Stomach (tissue), 8 donors: ENCODE measurements at regions not wholly inside any gene's neighbourhood (a gene's known extent, or its start where the extent isn't known, plus 50 kb on each side); places are given as distances from the start of the nearest gene placed in this dataset.

Experiments used
- DNase-seq, 2 donors: peaks; one replicate each; pipeline versions ENCODE4 v3.0.0 to v3.0.0-alpha.2; 2013 to 2019
- H3K27ac ChIP-seq, 5 donors: fragments of 200-600 bp in 4 of 5; sonication (generic) in 4 of 5; one replicate each; pipeline ENCODE4 v1.5.1; 2013 to 2019; ENCODE audit warnings: mild to moderate bottlenecking in 1 of 5, moderate library complexity in 1 of 5
- H3K27me3 ChIP-seq, 3 donors: fragments of 200-600 bp; sonication (generic); one replicate each; pipeline ENCODE4 v1.5.1; 2017 to 2019; ENCODE audit warnings: mixed run types in 1 of 3
- H3K36me3 ChIP-seq, 4 donors: fragments of 200-600 bp; sonication (generic); 1 replicate in 3 of 4; 2 replicates in 1 of 4; pipeline ENCODE4 v1.5.1; 2016 to 2019
- H3K4me1 ChIP-seq, 4 donors: fragments of 200-600 bp; sonication (generic); one replicate each; pipeline ENCODE4 v1.5.1; 2016 to 2019
- H3K4me3 ChIP-seq, 4 donors: fragments of 200-600 bp; sonication (generic) in 3 of 4; one replicate each; pipeline ENCODE4 v1.5.1; 2016 to 2019; ENCODE audit warnings: mild to moderate bottlenecking in 1 of 4
- H3K9me3 ChIP-seq, 4 donors: fragments of 200-600 bp; sonication (generic); one replicate each; pipeline ENCODE4 v1.5.1; 2016 to 2019
- EP300 ChIP-seq: sonication (generic); formaldehyde crosslinking; IDR thresholded peaks from one replicate; pipeline ENCODE4 v1.6.1; 2017; ENCODE audit warnings: antibody characterized with exemption
- POLR2A ChIP-seq, 4 donors: fragments of 450-650 bp; IDR thresholded peaks; one replicate each; pipeline ENCODE4 v1.6.1; 2016; ENCODE audit warnings: antibody characterized with exemption in 4 of 4, control low read depth in 2 of 4, mild to moderate bottlenecking in 1 of 4, moderate library complexity in 1 of 4
- POLR2AphosphoS5 ChIP-seq, 3 donors: sonication (generic); formaldehyde crosslinking; IDR thresholded peaks; one replicate each; pipeline ENCODE4 v1.6.1; 2016; ENCODE audit warnings: antibody characterized with exemption in 3 of 3
- WGBS, 5 donors: extraction: QIAGEN DNeasy Blood & Tissue Kit in 3 of 5; methylation state at CpG; one replicate each; pipeline versions ENCODE4 v1.1.5 to v1.1.7; 2013 to 2018; 5-methylcytosine and 5-hydroxymethylcytosine counted together
- intact Hi-C: fragments of 100-400 bp; cut with DNase I; formaldehyde crosslinking; loops from one replicate; pipeline ENCODE4 v1.15.1; 2023; ENCODE audit warnings: low total_unique reads
- TF ChIP-seq, protein P1 (sequence below), 7 experiments: fragments of 450-650 bp in 4 of 7; fragments of 200-600 bp in 3 of 7; sonication (generic) in 3 of 7; IDR thresholded peaks; one replicate each; pipeline ENCODE4 v1.5.1; 2016 to 2019; ENCODE audit warnings: antibody characterized with exemption in 7 of 7, control low read depth in 2 of 7, mild to moderate bottlenecking in 1 of 7
- donor health status: healthy with polysubstance abuse.
- donor health status: Bipolar disorder and iron deficiency.
- donor health status: healthy.

DNA sequence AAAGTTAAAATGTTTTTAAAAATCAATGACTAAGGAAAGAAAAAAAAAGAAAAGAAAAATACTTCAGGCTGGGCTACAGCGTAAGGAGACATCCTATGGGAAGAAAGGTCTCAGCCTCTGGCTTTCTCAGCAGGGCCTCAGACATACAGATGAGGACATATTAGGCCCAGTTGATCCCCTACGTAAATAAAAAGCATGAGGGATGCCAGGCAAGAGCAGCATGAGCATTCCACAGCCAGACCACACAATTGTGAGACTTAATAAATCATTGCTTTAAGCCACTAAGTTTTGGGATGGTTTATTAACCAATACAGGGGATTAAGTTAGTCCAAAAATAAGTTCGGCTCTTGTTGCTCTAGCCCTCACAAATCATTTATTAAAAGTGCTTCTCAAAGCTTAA, 394.1 kb upstream of the NECTIN3 start:
- H3K9me3 ChIP-seq = no peaks in the 10 kb centered on the region
- no peaks in the 10 kb centered on the region for H3K27me3 ChIP-seq
- peaks cover 0 to 8% (median 0%) of the 10 kb centered on the region in 4 donors for H3K4me1 ChIP-seq
- intact Hi-C loops = no loop called here
- H3K36me3 ChIP-seq = no peaks in the 10 kb centered on the region
- no peak overlapping the region for H3K4me3 ChIP-seq
- no peak overlapping the region for H3K27ac ChIP-seq
- WGBS, 5 donors = 60 to 79% (median 66%) methylated on average over 2 to 3 of the region's 3 CpGs
- DNase-seq = peak in 1 of 2 donors; percentile 30
- TF ChIP-seq POLR2AphosphoS5 (IDR thresholded peaks at IDR 0.05) (no peak), POLR2A (IDR thresholded peaks at IDR 0.05) (no peak), EP300 (no peak)
- TF ChIP-seq, protein P1, sequence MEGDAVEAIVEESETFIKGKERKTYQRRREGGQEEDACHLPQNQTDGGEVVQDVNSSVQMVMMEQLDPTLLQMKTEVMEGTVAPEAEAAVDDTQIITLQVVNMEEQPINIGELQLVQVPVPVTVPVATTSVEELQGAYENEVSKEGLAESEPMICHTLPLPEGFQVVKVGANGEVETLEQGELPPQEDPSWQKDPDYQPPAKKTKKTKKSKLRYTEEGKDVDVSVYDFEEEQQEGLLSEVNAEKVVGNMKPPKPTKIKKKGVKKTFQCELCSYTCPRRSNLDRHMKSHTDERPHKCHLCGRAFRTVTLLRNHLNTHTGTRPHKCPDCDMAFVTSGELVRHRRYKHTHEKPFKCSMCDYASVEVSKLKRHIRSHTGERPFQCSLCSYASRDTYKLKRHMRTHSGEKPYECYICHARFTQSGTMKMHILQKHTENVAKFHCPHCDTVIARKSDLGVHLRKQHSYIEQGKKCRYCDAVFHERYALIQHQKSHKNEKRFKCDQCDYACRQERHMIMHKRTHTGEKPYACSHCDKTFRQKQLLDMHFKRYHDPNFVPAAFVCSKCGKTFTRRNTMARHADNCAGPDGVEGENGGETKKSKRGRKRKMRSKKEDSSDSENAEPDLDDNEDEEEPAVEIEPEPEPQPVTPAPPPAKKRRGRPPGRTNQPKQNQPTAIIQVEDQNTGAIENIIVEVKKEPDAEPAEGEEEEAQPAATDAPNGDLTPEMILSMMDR (IDR thresholded peaks at IDR 0.05) = no peak

DNA sequence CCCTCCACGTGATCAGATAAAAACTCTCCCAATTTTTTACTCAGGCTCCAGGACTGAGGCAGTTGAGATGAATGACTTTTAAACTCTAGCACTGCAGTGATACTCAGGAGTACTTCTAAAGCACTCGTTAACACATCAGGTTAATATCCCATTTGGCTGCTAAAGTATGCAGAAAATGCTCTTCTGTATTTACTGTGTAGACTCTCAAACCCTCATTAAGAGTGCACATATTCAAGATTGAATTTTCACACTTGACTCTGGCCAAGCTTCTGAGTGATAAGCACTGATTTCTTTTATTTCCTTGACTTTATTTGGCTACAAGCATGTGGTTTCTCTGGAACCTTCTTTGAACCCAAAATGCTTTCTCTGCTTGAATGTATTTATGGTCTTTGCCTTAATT, 392.3 kb upstream of the NECTIN3 start:
- WGBS, 5 donors = 51 to 78% (median 56%) methylated on average over 2 of the region's 2 CpGs
- H3K27me3 ChIP-seq = no peaks in the 10 kb centered on the region
- no peak for DNase-seq
- no peaks in the 10 kb centered on the region for H3K9me3 ChIP-seq
- no peak overlapping the region for H3K4me3 ChIP-seq
- H3K4me1 ChIP-seq = peaks cover 0 to 8% (median 0%) of the 10 kb centered on the region in 4 donors
- intact Hi-C loops = no loop called here
- no peaks in the 10 kb centered on the region for H3K36me3 ChIP-seq
- no peak overlapping the region for H3K27ac ChIP-seq
- TF ChIP-seq, protein P1 (IDR thresholded peaks at IDR 0.05) = no peak
- TF ChIP-seq POLR2A (IDR thresholded peaks at IDR 0.05) = no peak
- no peak for TF ChIP-seq POLR2AphosphoS5 (IDR thresholded peaks at IDR 0.05)
- no peak for TF ChIP-seq EP300

DNA sequence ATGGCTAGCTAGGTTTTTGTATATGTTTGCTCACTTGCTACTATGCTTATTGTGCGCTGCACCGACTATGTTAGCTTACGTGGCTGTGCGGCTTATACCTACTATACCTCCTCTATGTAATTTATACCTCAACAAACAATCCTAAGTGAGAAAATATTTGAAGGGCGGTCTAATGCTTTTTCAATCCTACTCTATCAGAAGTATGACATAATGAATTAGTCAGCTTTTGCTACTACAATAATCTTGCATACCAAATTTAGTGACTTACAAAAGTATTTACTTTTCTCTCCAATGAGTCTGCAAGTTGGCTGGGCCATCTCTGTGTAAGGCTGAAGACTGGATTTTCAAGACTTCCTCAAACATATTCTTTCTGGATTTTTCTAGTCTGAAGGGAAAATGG, 391.2 kb upstream of the NECTIN3 start:
- Histone ChIP-seq H3K27me3 (no peaks in the 10 kb centered on the region), H3K9me3 (no peaks in the 10 kb centered on the region), H3K27ac (no peak overlapping the region), H3K4me3 (no peak overlapping the region), H3K36me3 (no peaks in the 10 kb centered on the region), H3K4me1 (peaks cover 0 to 8% (median 0%) of the 10 kb centered on the region in 4 donors)
- TF ChIP-seq POLR2A (IDR thresholded peaks at IDR 0.05) (no peak), POLR2AphosphoS5 (IDR thresholded peaks at IDR 0.05) (no peak), EP300 (no peak)
- TF ChIP-seq, protein P1 (IDR thresholded peaks at IDR 0.05) = no peak
- intact Hi-C loops = no loop called here
- 42 to 46% (median 43%) methylated on average over 5 of the region's 5 CpGs for WGBS, 5 donors
- DNase-seq = peak in 1 of 2 donors; percentile 50

DNA sequence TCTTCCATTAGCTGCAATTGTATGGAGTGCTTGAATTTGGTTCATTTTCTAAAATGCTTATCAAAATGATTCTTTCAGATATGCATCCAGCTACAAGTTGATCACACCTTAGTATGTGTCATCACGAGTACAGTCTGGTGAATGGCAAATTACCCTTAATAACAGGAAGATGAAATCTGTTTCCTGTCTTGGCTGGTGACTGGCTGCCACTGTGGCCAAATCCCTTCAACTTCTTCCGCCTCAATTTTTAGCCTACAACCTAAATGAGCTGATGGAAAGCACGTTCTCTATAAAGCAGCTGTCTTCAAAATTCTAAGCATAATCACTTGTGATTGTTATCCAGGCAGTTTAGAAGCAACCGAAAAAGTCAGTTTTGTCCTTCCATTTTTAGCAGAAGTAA, 387.1 kb upstream of the NECTIN3 start:
- H3K36me3 ChIP-seq = no peaks in the 10 kb centered on the region
- H3K4me1 ChIP-seq = no peaks in the 10 kb centered on the region
- DNase-seq = no peak
- intact Hi-C loops = no loop called here
- H3K9me3 ChIP-seq = no peaks in the 10 kb centered on the region
- H3K27me3 ChIP-seq = no peaks in the 10 kb centered on the region
- WGBS, 5 donors = 77 to 91% (median 84%) methylated on average over 4 of the region's 4 CpGs
- H3K27ac ChIP-seq = no peak overlapping the region
- TF ChIP-seq, protein P1 (IDR thresholded peaks at IDR 0.05) = no peak
- TF ChIP-seq POLR2AphosphoS5 (IDR thresholded peaks at IDR 0.05) (no peak), EP300 (no peak), POLR2A (IDR thresholded peaks at IDR 0.05) (no peak)
- H3K4me3 ChIP-seq = no peak overlapping the region
